Esophagus squamous epithelium (tissue), 5 donors: ENCODE measurements at regions not wholly inside any gene's neighbourhood (a gene's known extent, or its start where the extent isn't known, plus 50 kb on each side); places are given as distances from the start of the nearest gene placed in this dataset.

ENCODE experiments used
- DNase-seq: peaks from one replicate; lab custom pipeline; 2025; lab: John Stamatoyannopoulos, UW
- H3K27ac ChIP-seq, 4 donors: fragments of 200-600 bp; sonication (generic); one replicate each; pipeline ENCODE4 v1.5.1; 2016 to 2019; ENCODE audit warnings: mild to moderate bottlenecking in 1 of 4
- H3K27me3 ChIP-seq, 4 donors: fragments of 200-600 bp; sonication (generic); 1 replicate in 3 of 4; 2 replicates in 1 of 4; pipeline versions ENCODE4 v1.5.1 to v1.6.0; 2017 to 2021; ENCODE audit warnings: antibody characterized with exemption in 1 of 4
- H3K36me3 ChIP-seq, 3 donors: fragments of 200-600 bp; sonication (generic); one replicate each; pipeline ENCODE4 v1.5.1; 2016 to 2019
- H3K4me1 ChIP-seq, 3 donors: fragments of 200-600 bp; sonication (generic); one replicate each; pipeline ENCODE4 v1.5.1; 2017 to 2019
- H3K4me3 ChIP-seq, 4 donors: fragments of 200-600 bp; sonication (generic); 1 replicate in 3 of 4; 2 replicates in 1 of 4; pipeline ENCODE4 v1.5.1; 2016 to 2019; ENCODE audit warnings: mild to moderate bottlenecking in 2 of 4, moderate library complexity in 1 of 4
- H3K9me3 ChIP-seq, 3 donors: fragments of 200-600 bp; sonication (generic); one replicate each; pipeline ENCODE4 v1.5.1; 2016 to 2019
- CTCF ChIP-seq, 6 experiments: fragments of 450-650 bp in 4 of 6; fragments of 200-600 bp in 2 of 6; sonication (generic) in 2 of 6; IDR thresholded peaks; one replicate each; pipeline ENCODE4 v1.5.1; 2016 to 2019; ENCODE audit warnings: antibody characterized with exemption in 6 of 6, mild to moderate bottlenecking in 4 of 6, moderate library complexity in 4 of 6
- POLR2A ChIP-seq, 4 donors: fragments of 450-650 bp; IDR thresholded peaks; one replicate each; pipeline ENCODE4 v1.6.1; 2017; ENCODE audit warnings: antibody characterized with exemption in 4 of 4, mild to moderate bottlenecking in 4 of 4, moderate library complexity in 3 of 4
- WGBS, 2 donors: methylation state at CpG; one replicate each; pipeline ENCODE4 v1.1.5; 2018; 5-methylcytosine and 5-hydroxymethylcytosine counted together
- intact Hi-C: fragments of 100-400 bp; cut with DNase I; formaldehyde crosslinking; loops from one replicate; pipeline ENCODE4 v1.15.0; 2022
- donor health status: DM: yes; HTN: yes; CAD: no.

GRCh38 chrX:45715748-45716147 is 515.1 kb upstream of the DIPK2B start:
- WGBS, 2 donors: 56 to 86% methylated on average over 1 of the region's 1 CpG
- DNase-seq: no peak
- no peak overlapping the region for H3K27ac ChIP-seq
- no peak for TF ChIP-seq POLR2A (IDR thresholded peaks at IDR 0.05)
- no peak for TF ChIP-seq CTCF (IDR thresholded peaks at IDR 0.05)
- no peaks in the 10 kb centered on the region for H3K36me3 ChIP-seq
- no peaks in the 10 kb centered on the region for H3K9me3 ChIP-seq
- intact Hi-C loops: no loop called here
- H3K27me3 ChIP-seq: no peaks in the 10 kb centered on the region
- H3K4me1 ChIP-seq: no peaks in the 10 kb centered on the region
- no peak overlapping the region for H3K4me3 ChIP-seq

GRCh38 chrX:45714866-45715265 is 514.2 kb upstream of the DIPK2B start:
- Histone ChIP-seq H3K4me1 (no peaks in the 10 kb centered on the region), H3K4me3 (no peak overlapping the region), H3K36me3 (no peaks in the 10 kb centered on the region), H3K9me3 (no peaks in the 10 kb centered on the region), H3K27me3 (no peaks in the 10 kb centered on the region), H3K27ac (no peak overlapping the region)
- DNase-seq: no peak
- intact Hi-C loops: no loop called here
- TF ChIP-seq CTCF (IDR thresholded peaks at IDR 0.05): no peak
- 54 to 57% methylated on average over 3 of the region's 3 CpGs for WGBS, 2 donors

- intact Hi-C loops: no loop called here
- WGBS, 2 donors: 19 to 83% methylated on average over 1 of the region's 1 CpG
- no peak for DNase-seq
Observed at GRCh38 chrX:45712067-45712466, 511.4 kb upstream of the DIPK2B start.

GRCh38 chrX:45711231-45711630 is 510.6 kb upstream of the DIPK2B start:
- 59 to 60% methylated on average over 5 of the region's 5 CpGs for WGBS, 2 donors
- TF ChIP-seq POLR2A (IDR thresholded peaks at IDR 0.05) (no peak), CTCF (IDR thresholded peaks at IDR 0.05) (no peak)
- no peaks in the 10 kb centered on the region for H3K9me3 ChIP-seq
- H3K4me1 ChIP-seq: no peaks in the 10 kb centered on the region
- no peak overlapping the region for H3K27ac ChIP-seq
- intact Hi-C loops: no loop called here
- H3K4me3 ChIP-seq: no peak overlapping the region
- peaks cover 0 to 4% (median 0%) of the 10 kb centered on the region in 4 donors for H3K27me3 ChIP-seq
- DNase-seq: no peak
- no peaks in the 10 kb centered on the region for H3K36me3 ChIP-seq

More at GRCh38 chrX:45712067-45712466, 511.4 kb upstream of the DIPK2B start:
- no peak overlapping the region for H3K27ac ChIP-seq
- TF ChIP-seq POLR2A (IDR thresholded peaks at IDR 0.05) (no peak), CTCF (IDR thresholded peaks at IDR 0.05) (no peak)
- no peak overlapping the region for H3K4me3 ChIP-seq
- H3K9me3 ChIP-seq: no peaks in the 10 kb centered on the region
- H3K4me1 ChIP-seq: no peaks in the 10 kb centered on the region
- no peaks in the 10 kb centered on the region for H3K36me3 ChIP-seq
- peaks cover 0 to 4% (median 0%) of the 10 kb centered on the region in 4 donors for H3K27me3 ChIP-seq

GRCh38 chrX:45710081-45710801 is 509.6 kb upstream of the DIPK2B start:
- DNase-seq: no peak
- Histone ChIP-seq H3K36me3 (no peaks in the 10 kb centered on the region), H3K4me1 (no peaks in the 10 kb centered on the region), H3K27me3 (peaks cover 0 to 4% (median 0%) of the 10 kb centered on the region in 4 donors), H3K9me3 (no peaks in the 10 kb centered on the region), H3K27ac (no peak overlapping the region), H3K4me3 (no peak overlapping the region)
- no peak for TF ChIP-seq POLR2A (IDR thresholded peaks at IDR 0.05)
- TF ChIP-seq CTCF (IDR thresholded peaks at IDR 0.05): no peak
- intact Hi-C loops: no loop called here
- WGBS, 2 donors: 0 to 26% methylated on average over 1 to 2 of the region's 2 CpGs
